ENCODE measurements at regions not wholly inside any gene's neighbourhood (a gene's known extent, or its start where the extent isn't known, plus 50 kb on each side); places are given as distances from the start of the nearest gene placed in this dataset.

DNA sequence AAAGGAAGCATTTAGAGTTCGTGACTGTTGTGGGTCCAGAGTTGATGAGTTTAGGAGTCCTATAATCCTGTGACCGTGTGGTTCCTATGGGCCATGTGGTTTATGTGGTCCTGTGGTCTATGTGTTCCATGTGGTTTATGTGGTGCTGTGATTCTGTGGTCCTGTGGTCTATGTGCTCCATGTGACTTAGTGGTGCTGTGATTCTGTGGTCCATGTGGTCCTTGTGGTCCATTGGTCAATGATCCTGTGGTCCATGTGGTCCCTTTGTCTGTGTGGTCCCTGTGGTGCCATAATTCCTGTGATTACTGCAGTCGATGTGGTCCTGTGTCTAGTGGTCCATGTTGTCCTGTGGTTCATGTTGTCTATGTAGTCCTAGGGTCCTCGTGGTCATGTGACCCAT is 167.3 kb downstream of the TMEM18 start:
- DNase-seq (ENCODE audit: low read depth) = no peak

- DNase-seq (ENCODE audit: low read depth) = no peak
Measured at GRCh38 chr2:508121-508520, 169.1 kb downstream of the TMEM18 start.

DNA sequence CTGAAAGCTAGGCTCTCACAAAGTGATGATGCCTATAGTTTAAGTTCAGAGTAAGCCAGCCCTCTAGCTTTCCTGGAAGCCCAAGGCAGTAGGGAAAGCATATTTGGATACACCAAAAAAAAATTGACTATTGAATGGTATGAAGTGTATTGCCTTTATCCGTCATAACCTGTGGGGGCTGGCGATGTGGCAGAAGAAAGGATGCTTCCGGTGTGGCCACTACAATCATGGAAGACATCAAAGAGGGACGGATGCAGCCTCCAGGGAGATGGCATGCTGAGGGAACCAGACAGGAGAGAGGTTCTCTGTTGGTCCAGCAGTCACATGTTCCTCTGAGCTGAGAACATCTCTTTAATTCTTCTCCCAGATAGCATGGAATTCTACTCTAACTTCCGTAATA is 170.3 kb downstream of the TMEM18 start:
- no peak for DNase-seq (ENCODE audit: low read depth)

GRCh38 chr2:506451-506850 is 170.8 kb downstream of the TMEM18 start:
- DNase-seq (ENCODE audit: low read depth) = no peak

- DNase-seq (ENCODE audit: low read depth) = no peak
Measured at GRCh38 chr2:505941-506340, 171.3 kb downstream of the TMEM18 start.

DNA sequence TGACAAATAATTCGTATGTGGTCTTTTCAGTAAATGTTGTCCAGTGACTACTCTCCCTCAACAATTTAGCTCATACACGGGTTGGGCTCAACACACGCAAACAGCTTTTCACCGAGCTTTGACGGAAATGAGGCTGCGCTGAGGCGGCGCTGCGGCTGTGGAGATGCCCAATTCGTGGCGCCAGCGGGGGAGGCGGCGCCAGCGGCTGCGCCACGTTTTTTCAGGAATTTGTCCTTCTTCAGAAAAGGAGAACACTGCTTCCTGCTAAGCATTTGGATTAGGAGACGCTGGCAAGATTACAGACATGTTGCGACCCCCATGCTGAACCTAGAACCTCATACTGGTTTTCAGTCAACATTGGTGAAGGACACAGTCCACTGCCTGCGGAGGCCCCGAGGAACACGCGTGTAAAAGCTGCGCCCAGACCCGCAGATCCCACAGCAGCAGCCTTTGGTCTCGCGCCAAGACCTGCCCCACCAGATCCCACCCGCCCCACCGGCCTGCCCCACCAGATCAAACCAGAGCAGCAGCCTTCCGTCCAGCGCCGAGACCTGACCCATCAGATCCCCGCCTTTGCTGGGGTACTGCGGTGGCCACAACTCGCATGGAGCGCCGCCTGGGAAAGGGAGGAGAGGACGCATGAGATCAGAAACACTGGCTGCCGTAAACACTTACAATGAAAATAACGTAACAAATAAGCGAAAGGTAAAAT is 173.8 kb downstream of the TMEM18 start:
- no peak for DNase-seq (ENCODE audit: low read depth)

DNA sequence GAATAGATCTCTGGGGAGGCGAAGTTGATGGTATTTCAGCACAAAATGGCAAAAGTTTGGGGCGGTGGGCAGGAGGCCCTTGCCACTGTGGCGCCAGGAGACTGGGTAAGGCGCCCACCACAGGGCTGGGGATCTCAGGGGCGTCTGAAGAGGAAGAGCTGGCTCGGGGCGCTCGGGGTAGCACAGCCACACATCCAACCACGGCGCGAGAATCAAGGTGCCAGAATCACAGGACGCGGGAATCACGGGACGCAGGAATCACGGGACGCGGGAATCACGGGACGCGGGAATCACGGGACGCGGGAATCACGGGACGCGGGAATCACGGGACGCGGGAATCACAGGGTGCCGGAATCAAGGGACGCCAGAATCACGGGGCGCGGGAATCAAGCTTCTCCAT is 174.4 kb downstream of the TMEM18 start:
- DNase-seq (ENCODE audit: low read depth) = no peak

DNA sequence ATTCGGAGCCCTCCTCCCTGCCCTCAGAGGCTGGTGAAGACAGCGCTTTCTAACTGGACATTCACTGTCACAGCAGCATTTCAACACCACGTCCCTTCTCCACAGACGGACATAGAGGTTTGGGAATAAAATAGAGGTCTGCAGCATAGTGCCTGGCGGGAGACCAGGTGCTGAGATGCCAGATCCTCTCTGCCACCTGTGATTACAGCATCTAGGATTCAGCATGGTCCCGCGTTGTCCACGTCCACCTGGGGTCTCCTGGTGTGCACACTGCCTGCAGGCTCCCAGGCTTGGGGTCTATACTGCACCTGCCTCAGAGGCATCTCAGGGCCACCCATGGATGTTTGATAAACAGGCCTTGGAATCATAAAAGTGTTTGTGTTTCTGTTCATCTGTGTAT is 175.5 kb downstream of the TMEM18 start:
- no peak for DNase-seq (ENCODE audit: low read depth)

DNA sequence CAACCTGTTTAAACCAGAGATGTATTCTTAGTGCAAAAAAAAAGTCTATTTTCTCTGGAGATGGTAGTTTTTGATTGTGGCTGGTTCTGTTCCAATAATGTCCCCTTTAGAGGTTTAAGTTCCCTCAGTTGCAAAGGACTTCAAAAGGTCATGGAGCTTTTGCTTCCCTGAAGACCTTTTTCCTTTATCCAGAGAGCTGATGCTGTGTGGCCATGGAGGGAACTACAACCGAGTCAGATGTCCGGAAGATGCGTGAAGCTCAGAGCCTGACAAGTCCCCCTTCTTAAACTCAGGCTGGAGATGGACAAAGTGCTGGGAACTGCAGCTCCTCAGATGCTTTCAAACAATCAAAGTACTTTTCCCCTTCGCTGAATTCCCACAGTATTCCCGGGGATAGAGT is 176.1 kb downstream of the TMEM18 start:
- no peak for DNase-seq (ENCODE audit: low read depth)

DNA sequence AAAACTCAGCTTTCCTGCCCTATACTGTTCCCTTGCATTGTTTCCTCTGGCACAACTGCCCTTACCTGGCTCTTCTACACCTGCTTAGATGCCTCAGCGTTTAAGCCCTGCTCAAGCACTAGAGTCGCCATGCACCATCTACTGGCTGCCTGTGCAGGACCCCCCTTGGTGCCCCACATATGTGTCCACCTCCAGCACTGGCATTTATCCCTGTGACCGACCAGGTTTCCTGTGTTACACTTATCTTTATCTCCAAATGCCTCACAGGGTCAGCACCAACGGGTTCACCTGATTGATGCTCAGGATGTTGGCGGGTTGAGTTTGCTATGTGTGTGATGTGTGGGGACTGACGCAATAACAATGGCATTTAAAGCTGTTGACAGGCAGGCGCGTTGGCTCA is 177.5 kb downstream of the TMEM18 start:
- no peak for DNase-seq (ENCODE audit: low read depth)

- DNase-seq (ENCODE audit: low read depth) = no peak
Measured at GRCh38 chr2:498493-499178, 178.6 kb downstream of the TMEM18 start.

GRCh38 chr2:497770-498492 is 179.3 kb downstream of the TMEM18 start:
- no peak for DNase-seq (ENCODE audit: low read depth)

DNA sequence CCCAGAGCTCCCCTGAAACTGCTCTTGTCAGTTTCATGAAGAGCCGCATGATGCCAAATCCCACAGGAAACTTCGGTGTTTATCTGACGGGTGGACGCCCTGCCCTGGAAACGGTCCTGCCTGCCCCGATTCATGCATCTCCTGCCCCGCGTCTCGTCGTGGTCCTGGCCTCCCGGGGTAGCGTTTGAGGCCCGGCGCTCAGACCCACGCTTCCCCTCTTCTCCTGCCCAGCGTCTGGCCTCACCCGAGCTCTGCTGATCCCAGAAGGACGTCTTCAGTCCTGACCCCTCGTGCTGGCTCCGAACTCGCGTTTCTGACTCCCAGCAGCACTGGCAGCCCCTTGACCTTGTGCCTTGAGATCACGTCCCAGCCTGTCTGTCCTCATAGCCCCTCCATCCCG is 180.5 kb downstream of the TMEM18 start:
- no peak for DNase-seq (ENCODE audit: low read depth)

GRCh38 chr2:495745-496275 is 181.4 kb downstream of the TMEM18 start:
- no peak for DNase-seq (ENCODE audit: low read depth)

DNA sequence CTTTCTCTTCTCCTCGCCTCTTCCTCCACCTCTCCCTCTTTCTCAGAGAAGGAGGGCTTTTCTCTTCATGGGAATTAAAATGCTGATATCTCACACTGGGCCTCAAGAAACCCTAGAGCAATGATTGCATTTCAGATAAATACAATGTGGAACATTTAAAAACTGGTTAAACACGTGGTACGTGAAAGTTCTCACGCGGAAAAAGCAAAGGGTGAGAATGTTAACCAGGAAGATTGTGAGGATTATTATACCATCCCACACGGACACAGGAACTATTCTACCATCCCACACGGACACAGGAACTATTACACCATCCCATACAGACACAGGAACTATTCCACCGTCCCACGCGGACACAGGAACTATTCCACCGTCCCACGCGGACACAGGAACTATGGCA is 182.4 kb downstream of the TMEM18 start:
- no peak for DNase-seq (ENCODE audit: low read depth)

DNA sequence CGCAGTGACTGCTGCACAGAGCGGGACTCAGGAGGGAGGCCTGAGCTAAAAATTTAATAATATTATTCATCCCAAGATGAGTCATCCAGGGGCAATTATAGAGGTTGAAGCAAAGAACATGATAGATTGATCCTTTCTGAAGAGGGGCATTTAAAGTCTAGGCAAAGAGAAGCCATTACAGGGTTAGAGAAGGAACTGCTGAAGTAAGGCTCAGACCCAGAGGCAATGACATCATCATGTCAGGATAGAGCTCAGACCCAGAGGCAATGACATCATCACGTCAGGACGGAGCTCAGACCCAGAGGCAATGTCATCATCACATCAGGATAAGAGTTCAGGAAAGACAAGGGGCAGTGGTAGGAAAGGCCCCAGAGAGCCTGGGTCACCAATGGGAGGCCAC is 184.0 kb downstream of the TMEM18 start:
- no peak for DNase-seq (ENCODE audit: low read depth)

GRCh38 chr2:492178-492577 is 185.0 kb downstream of the TMEM18 start:
- no peak for DNase-seq (ENCODE audit: low read depth)

DNA sequence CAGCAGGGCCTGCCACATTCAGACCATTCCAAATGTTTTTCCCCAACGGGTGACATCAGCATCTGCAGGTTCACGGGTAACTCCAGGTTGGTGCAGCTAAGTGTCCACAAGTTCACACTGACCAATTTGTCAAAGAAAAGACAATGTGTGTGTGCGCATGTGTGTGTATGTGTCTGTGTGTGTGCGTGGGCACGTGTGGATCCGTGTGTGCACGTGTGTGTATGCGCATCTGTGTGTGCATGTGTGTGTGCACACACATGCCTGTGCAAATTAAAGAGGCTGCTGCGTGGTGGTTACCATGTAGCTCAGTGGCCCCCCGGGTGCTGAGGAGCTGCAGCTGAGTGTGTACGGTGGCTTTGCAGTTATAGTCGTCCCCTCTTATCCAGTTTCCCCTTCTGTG is 187.4 kb downstream of the TMEM18 start:
- no peak for DNase-seq (ENCODE audit: low read depth)

- DNase-seq (ENCODE audit: low read depth) = no peak
Measured at GRCh38 chr2:489084-489483, 188.1 kb downstream of the TMEM18 start.

DNA sequence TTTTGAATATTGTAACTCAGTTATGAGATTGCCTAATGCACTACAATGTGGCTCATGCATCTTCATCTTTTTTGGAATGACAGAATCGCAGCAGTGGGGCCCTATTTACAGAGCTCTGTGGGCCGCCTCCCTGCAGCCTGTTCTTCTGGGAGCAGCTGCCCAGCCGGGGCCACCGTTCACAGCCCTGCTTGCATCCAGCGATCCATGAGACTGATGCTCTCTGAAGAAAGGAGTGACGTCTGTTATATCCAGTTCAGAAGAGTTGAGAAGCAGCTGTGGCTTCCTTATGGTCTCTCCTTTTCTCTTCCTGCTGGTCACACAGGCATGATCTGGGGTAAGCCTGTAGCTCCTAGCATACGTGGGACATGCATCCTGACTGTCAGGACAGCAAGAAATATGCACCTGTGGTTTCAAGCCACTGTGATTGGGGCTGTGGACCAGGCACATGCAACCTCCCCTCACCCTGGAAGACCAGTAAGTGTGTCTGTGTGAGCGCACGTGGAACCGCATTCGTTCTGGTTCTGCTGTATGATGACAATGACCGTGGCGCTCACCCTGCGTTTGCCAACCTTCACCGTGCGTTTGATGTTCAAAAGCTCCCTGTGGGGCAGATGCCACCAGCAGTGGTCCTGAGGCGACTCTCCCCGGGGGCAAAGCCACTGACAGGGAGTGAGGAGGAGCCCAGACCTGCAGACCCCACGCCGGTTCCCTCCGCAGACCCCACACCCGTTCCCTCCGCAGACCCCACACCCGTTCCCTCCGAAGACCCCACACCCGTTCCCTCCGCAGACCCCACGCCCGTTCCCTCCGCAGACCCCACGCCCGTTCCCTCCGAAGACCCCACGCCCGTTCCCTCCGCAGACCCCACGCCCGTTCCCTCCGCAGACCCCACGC is 189.8 kb downstream of the TMEM18 start:
- no peak for DNase-seq (ENCODE audit: low read depth)

- no peak for DNase-seq (ENCODE audit: low read depth)
Measured at GRCh38 chr2:486371-486770, 190.8 kb downstream of the TMEM18 start.

GRCh38 chr2:481388-481787 is 193.5 kb upstream of the ALKAL2 start:
- no peak for DNase-seq (ENCODE audit: low read depth)

Data from stromal cell of bone marrow (primary cell).